Peyer's patch (tissue), 4 donors: ENCODE measurements at regions not wholly inside any gene's neighbourhood (a gene's known extent, or its start where the extent isn't known, plus 50 kb on each side); places are given as distances from the start of the nearest gene placed in this dataset.

Experiments used
- POLR2A ChIP-seq, 2 donors: fragments of 450-650 bp; IDR thresholded peaks; one replicate each; pipeline ENCODE4 v1.5.1; 2017; ENCODE audit warnings: antibody characterized with exemption in 2 of 2, mild to moderate bottlenecking in 2 of 2, moderate library complexity in 2 of 2
- TF ChIP-seq, protein P1 (sequence below), 6 experiments: fragments of 450-650 bp in 4 of 6; fragments of 200-600 bp in 2 of 6; sonication (generic) in 1 of 6; IDR thresholded peaks; one replicate each; pipeline ENCODE4 v1.5.1; 2017 to 2019; ENCODE audit warnings: antibody characterized with exemption in 6 of 6, mild to moderate bottlenecking in 3 of 6, moderate library complexity in 1 of 6

DNA sequence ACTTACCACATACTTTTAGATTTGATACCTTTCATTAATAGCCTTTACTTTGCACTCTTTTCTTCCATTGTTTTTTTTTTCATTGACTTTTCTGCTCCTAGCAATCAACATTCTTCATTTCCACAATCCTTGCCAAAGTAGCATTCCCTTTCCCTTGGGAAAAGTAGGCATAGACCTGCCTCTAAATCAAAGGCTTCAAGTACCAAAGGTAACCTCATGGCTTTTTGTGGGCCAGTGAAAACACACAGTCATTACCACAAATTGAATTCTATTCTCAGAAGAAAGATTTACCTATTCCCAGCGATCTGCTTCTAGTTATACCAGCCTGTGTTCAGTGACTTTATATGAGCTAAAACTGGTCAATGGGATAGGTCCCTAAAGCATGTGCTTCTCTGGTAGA, 109.2 kb downstream of the SOCS6 start:
- TF ChIP-seq, protein P1, sequence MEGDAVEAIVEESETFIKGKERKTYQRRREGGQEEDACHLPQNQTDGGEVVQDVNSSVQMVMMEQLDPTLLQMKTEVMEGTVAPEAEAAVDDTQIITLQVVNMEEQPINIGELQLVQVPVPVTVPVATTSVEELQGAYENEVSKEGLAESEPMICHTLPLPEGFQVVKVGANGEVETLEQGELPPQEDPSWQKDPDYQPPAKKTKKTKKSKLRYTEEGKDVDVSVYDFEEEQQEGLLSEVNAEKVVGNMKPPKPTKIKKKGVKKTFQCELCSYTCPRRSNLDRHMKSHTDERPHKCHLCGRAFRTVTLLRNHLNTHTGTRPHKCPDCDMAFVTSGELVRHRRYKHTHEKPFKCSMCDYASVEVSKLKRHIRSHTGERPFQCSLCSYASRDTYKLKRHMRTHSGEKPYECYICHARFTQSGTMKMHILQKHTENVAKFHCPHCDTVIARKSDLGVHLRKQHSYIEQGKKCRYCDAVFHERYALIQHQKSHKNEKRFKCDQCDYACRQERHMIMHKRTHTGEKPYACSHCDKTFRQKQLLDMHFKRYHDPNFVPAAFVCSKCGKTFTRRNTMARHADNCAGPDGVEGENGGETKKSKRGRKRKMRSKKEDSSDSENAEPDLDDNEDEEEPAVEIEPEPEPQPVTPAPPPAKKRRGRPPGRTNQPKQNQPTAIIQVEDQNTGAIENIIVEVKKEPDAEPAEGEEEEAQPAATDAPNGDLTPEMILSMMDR (IDR thresholded peaks at IDR 0.05): no peak
- TF ChIP-seq POLR2A (IDR thresholded peaks at IDR 0.05): no peak
